CD14-positive monocyte (primary cell): ENCODE measurements at regions not wholly inside any gene's neighbourhood (a gene's known extent, or its start where the extent isn't known, plus 50 kb on each side); places are given as distances from the start of the nearest gene placed in this dataset.

Experiments
- DNase-seq, 3 donors: peaks; one replicate each; pipeline ENCODE4 v3.0.0-alpha.2; 2011 to 2022
- H2AFZ ChIP-seq: 2 replicates; pipeline ENCODE4 v1.6.0; 2012; ENCODE audit warnings: mild to moderate bottlenecking, low read depth, low read length, inconsistent platforms; ENCODE audit not compliant: insufficient read depth, poor library complexity, severe bottlenecking
- H3K27ac ChIP-seq, 2 donors: 1 replicate in 1 of 2; 2 replicates in 1 of 2; pipeline ENCODE4 v1.5.1; 2012 to 2013; ENCODE audit warnings: low read length in 2 of 2, control low read depth in 1 of 2, inconsistent platforms in 1 of 2, low read depth in 1 of 2, mild to moderate bottlenecking in 1 of 2
- H3K27me3 ChIP-seq, 2 donors: one replicate each; pipeline versions ENCODE4 v1.6.0 to v1.6.1; 2011 to 2013; ENCODE audit warnings: low read length in 2 of 2; ENCODE audit not compliant: control insufficient read depth in 2 of 2, insufficient read depth in 2 of 2
- H3K36me3 ChIP-seq, 2 donors: replicated peaks in 1 of 2; 1 replicate in 1 of 2; 2 replicates in 1 of 2; pipeline versions ENCODE4 v1.5.1 to v1.6.1; 2012 to 2013; ENCODE audit warnings: low read length in 2 of 2, control low read depth in 1 of 2, inconsistent platforms in 1 of 2, mild to moderate bottlenecking in 1 of 2; ENCODE audit not compliant: insufficient read depth in 2 of 2, control insufficient read depth in 1 of 2
- H3K4me1 ChIP-seq, 2 donors: 1 replicate in 1 of 2; 2 replicates in 1 of 2; pipeline versions ENCODE4 v1.5.1 to v1.6.1; 2012 to 2013; ENCODE audit warnings: low read length in 2 of 2, control low read depth in 1 of 2, inconsistent platforms in 1 of 2, mild to moderate bottlenecking in 1 of 2, moderate library complexity in 1 of 2; ENCODE audit not compliant: insufficient read depth in 2 of 2, control insufficient read depth in 1 of 2
- H3K4me2 ChIP-seq: replicated peaks from 2 replicates; pipeline ENCODE3; 2012; ENCODE audit warnings: low read length, moderate library complexity, mild to moderate bottlenecking; ENCODE audit not compliant: poor library complexity, severe bottlenecking; ENCODE audit errors: extremely low read depth
- H3K4me3 ChIP-seq, 3 experiments: fragments of 200-600 bp in 1 of 3; sonication (generic) in 1 of 3; replicated peaks in 1 of 3; 1 replicate in 2 of 3; 2 replicates in 1 of 3; pipeline ENCODE4 v1.5.1; 2011 to 2013; ENCODE audit warnings: low read length in 3 of 3, mild to moderate bottlenecking in 3 of 3, control low read depth in 2 of 3, low read depth in 2 of 3, inconsistent platforms in 1 of 3, moderate library complexity in 1 of 3
- H3K79me2 ChIP-seq: 2 replicates; pipeline ENCODE4 v1.6.0; 2012; ENCODE audit warnings: mild to moderate bottlenecking, control low read depth, inconsistent platforms, low read length, moderate library complexity; ENCODE audit not compliant: insufficient read depth
- H3K9ac ChIP-seq: 2 replicates; pipeline ENCODE4 v1.6.0; 2017; ENCODE audit warnings: low read length, mild to moderate bottlenecking; ENCODE audit not compliant: insufficient read depth, poor library complexity, severe bottlenecking
- H3K9me3 ChIP-seq, 2 donors: replicated peaks in 1 of 2; 1 replicate in 1 of 2; 2 replicates in 1 of 2; pipeline versions ENCODE4 v1.5.1 to v1.6.1; 2012 to 2013; ENCODE audit warnings: low read length in 2 of 2, control low read depth in 1 of 2; ENCODE audit not compliant: control insufficient read depth in 1 of 2, insufficient read depth in 1 of 2
- H4K20me1 ChIP-seq: 2 replicates; pipeline ENCODE4 v1.6.0; 2012; ENCODE audit warnings: mild to moderate bottlenecking, low read length, control low read depth, moderate library complexity; ENCODE audit not compliant: insufficient read depth
- H3K27ac Mint-ChIP-seq, 7 donors: one replicate each; pipeline ENCODE4 v1.8.0; 2020; ENCODE audit warnings: mild to moderate bottlenecking in 7 of 7, mixed read lengths in 7 of 7, moderate library complexity in 6 of 7, inconsistent platforms in 2 of 7
- H3K27me3 Mint-ChIP-seq, 3 donors: one replicate each; pipeline ENCODE4 v1.8.0; 2021 to 2022; ENCODE audit warnings: low read depth in 3 of 3, mild to moderate bottlenecking in 3 of 3, mixed read lengths in 3 of 3, moderate library complexity in 3 of 3, inconsistent platforms in 1 of 3
- H3K36me3 Mint-ChIP-seq, 2 donors: one replicate each; pipeline ENCODE4 v1.8.0; 2020; ENCODE audit warnings: mixed read lengths in 2 of 2, inconsistent platforms in 1 of 2, mild to moderate bottlenecking in 1 of 2
- H3K4me1 Mint-ChIP-seq: one replicate; pipeline ENCODE4 v1.8.0; 2020; ENCODE audit warnings: mild to moderate bottlenecking, mixed read lengths
- H3K4me3 Mint-ChIP-seq, 2 donors: one replicate each; pipeline ENCODE4 v1.8.0; 2020; ENCODE audit warnings: mild to moderate bottlenecking in 2 of 2, mixed read lengths in 2 of 2, moderate library complexity in 1 of 2
- H3K9me3 Mint-ChIP-seq, 7 donors: one replicate each; pipeline ENCODE4 v1.8.0; 2020 to 2022; ENCODE audit warnings: mixed read lengths in 7 of 7, mild to moderate bottlenecking in 6 of 7, moderate library complexity in 6 of 7, inconsistent platforms in 2 of 7
- CTCF ChIP-seq: fragments of 200-600 bp; IDR thresholded peaks from one replicate; pipeline ENCODE4 v1.8.0; 2022; ENCODE audit warnings: antibody characterized with exemption, mild to moderate bottlenecking
- intact Hi-C, 2 donors: fragments of 100-400 bp; cut with micrococcal nuclease; formaldehyde crosslinking; loops; one replicate each; pipeline versions ENCODE4 v1.15.0 to v1.15.1; 2023

GRCh38 chr7:112905413-112905812 lies 115.2 kb upstream of the TMEM168 start:
- Mint-ChIP-seq H3K9me3 (peaks cover 2 to 18% (median 7%) of the 10 kb centered on the region in 7 donors), H3K27me3 (no peaks in the 10 kb centered on the region), H3K4me1 (peaks cover 2% of the 10 kb centered on the region), H3K36me3 (peaks cover 23% of the 10 kb centered on the region in 2 donors), H3K4me3 (no peak overlapping the region), H3K27ac (no peak overlapping the region)
- Histone ChIP-seq H4K20me1 (peaks cover 6% of the 10 kb centered on the region), H3K9ac (no peak overlapping the region), H3K4me1 (no peaks in the 10 kb centered on the region), H3K4me3 (no peak overlapping the region), H3K4me2 (no peak overlapping the region), H3K27me3 (no peaks in the 10 kb centered on the region), H3K9me3 (peaks cover 2 to 15% of the 10 kb centered on the region in 2 donors), H3K27ac (no peak overlapping the region), H3K36me3 (peaks cover 7 to 28% of the 10 kb centered on the region in 2 donors), H3K79me2 (no peaks in the 10 kb centered on the region), H2AFZ (no peak overlapping the region)
- intact Hi-C loops: no loop called here
- no peak for DNase-seq
- no peak for TF ChIP-seq CTCF

GRCh38 chr7:112898432-112899290 lies 108.5 kb upstream of the TMEM168 start:
- Histone ChIP-seq H3K9me3 (no peaks in the 10 kb centered on the region), H3K79me2 (peaks cover 3% of the 10 kb centered on the region), H3K27me3 (no peaks in the 10 kb centered on the region), H4K20me1 (peaks cover 14% of the 10 kb centered on the region), H3K36me3 (peaks cover 10 to 19% of the 10 kb centered on the region in 2 donors), H3K4me3 (no peak overlapping the region), H3K9ac (no peak overlapping the region), H3K4me1 (no peaks in the 10 kb centered on the region), H3K27ac (peak overlapping the region in 1 of 2 donors; percentile 15), H2AFZ (no peak overlapping the region), H3K4me2 (no peak overlapping the region)
- H3K9me3 Mint-ChIP-seq: peaks cover 0 to 3% (median 0%) of the 10 kb centered on the region in 7 donors
- peak; percentile 53 to 64 (median 64) for DNase-seq
- H3K36me3 Mint-ChIP-seq: peaks cover 11 to 15% of the 10 kb centered on the region in 2 donors
- H3K4me3 Mint-ChIP-seq: no peak overlapping the region
- peak overlapping the region in 2 of 7 donors; percentile 18 to 26 for H3K27ac Mint-ChIP-seq
- TF ChIP-seq CTCF: peak; percentile 86
- peaks cover under 1% of the 10 kb centered on the region for H3K4me1 Mint-ChIP-seq
- intact Hi-C loops: loop anchor here (5.0 to 10.0 kb wide), 2 partner anchors 346 to 1144 kb away; no protein-coding TSS in a partner anchor
- peaks cover 0 to 2% (median 0%) of the 10 kb centered on the region in 3 donors for H3K27me3 Mint-ChIP-seq
